GM19023 (cell line): ENCODE measurements at regions not wholly inside any gene's neighbourhood (a gene's known extent, or its start where the extent isn't known, plus 50 kb on each side); places are given as distances from the start of the nearest gene placed in this dataset.

Experiments used
- ATAC-seq: cut with Tn5 transposase; IDR thresholded peaks from one replicate; pipeline ENCODE4 v1.9.1; 2021; ENCODE audit warnings: mild to moderate bottlenecking, moderate library complexity; ENCODE audit not compliant: unreplicated experiment

- no peak for ATAC-seq
Observed at GRCh38 chr2:5368263-5368662, 323.9 kb upstream of the SOX11 start.

GRCh38 chr2:5369510-5369909 lies 322.7 kb upstream of the SOX11 start:
- no peak for ATAC-seq

DNA sequence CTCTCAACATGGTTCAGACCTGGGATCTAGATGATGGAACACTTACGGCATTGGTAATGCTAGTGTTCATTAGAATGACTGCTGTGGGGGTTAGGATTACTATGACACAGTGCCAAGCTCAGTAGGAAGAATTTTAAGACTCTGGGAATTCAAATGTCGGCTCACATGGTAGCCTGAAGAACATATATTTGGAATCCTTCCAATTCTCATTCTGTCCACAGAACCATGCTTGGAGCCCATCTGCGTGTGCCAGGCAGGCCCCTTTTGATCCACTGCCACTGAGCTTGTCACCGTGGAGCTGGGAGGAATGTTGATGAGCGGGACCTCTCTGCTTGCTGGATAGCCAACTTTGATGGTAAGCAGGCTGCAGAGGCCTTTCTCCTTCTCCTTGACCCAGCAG lies 322.0 kb upstream of the SOX11 start:
- ATAC-seq = no peak

DNA sequence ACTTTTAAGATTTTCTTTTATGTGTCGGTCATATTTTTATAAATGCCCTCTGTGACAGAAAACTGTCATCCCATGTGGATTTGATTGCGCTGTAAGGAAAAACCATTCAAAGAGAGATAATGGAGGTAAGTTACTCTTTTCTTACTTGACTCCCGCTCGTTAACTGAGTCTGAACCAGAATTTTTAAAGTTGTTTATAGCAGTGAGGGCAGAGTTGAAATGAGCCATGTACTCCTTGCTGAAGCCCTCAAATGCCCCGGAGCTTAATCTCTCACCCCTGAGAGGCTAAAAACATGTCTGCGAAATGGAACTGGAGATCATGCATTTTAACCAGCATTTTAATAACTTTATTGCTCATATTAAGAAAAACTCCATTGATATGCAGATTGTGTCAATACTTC lies 320.0 kb upstream of the SOX11 start:
- ATAC-seq = no peak

- ATAC-seq = no peak
Observed at GRCh38 chr2:5373200-5373599, 319.0 kb upstream of the SOX11 start.

DNA sequence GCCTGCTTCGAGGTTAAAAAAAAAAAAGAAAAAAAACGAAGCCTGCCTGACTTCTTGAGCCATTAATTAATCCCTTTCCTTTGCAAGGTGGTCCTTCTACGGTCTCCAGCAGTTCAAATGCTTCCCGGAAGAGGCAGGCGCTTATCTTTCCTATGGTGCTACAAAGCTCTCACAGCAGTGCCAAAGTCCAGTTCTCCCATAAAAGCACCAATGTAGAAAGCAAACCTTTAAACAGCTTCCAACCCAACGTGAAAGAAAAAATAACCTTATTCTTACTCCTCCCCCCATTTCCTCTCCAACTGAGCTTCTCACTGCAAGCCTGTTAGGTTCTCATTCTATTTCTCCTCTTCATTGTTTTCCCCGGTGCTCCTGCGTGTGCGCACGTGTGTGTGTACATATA lies 317.4 kb upstream of the SOX11 start:
- ATAC-seq = no peak

DNA sequence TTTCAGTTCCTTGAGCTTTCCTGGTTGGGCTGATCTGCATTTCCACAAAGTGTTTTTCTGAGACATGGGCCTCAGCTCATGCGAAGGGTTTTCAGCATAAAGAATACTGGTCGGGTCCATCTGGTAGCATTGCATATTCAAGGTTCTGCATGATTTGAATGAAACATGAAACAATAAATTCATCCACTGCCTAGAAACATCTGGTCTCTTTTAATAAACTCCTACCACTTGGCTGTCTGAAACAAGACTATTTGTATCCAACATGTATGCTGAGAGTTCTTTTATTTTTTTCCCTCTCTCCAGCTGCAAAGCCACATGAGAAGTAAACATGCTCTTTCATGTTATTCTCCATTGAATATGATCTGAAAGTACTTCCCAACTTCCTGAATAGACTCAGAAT lies 314.9 kb upstream of the SOX11 start:
- ATAC-seq = no peak

DNA sequence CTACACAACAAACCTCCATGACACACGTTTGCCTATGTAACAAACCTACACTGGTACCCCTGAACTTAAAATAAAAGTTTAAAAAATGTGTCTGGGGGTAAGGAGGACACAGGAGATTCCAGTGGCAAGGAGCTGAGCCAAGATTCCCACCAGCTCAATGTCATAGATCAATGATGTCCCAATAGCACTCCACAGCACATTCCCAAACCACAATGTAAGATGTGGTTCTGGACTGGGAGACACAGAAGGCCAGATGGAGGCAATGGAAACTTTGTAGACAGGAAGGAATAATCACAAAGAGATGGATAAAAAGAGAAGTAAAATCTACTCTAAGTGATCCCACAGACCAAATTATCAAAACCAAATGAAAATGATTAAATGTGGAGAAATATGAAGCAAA lies 312.4 kb upstream of the SOX11 start:
- ATAC-seq = no peak

DNA sequence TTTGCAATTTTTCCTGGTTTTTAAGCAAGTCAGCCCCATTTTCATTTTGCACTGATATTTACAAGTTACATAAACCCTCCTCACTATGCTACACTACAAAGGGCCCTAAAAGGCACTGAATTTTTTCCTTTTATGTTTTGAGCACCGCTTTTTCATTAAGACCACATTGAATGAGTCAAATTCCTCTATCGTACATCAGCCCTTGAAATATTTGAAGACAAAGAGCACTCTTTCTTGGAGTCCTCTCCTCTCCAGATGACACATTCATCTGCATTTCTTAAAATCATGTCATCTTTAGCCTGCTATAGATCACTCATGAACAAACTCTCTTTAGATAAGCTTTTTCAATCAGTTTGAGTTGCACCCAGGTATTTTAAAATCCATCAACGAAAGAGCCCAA lies 306.6 kb upstream of the SOX11 start:
- ATAC-seq = no peak

GRCh38 chr2:5387406-5387805 lies 304.8 kb upstream of the SOX11 start:
- ATAC-seq = no peak

GRCh38 chr2:5389740-5390139 lies 302.4 kb upstream of the SOX11 start:
- ATAC-seq = no peak

DNA sequence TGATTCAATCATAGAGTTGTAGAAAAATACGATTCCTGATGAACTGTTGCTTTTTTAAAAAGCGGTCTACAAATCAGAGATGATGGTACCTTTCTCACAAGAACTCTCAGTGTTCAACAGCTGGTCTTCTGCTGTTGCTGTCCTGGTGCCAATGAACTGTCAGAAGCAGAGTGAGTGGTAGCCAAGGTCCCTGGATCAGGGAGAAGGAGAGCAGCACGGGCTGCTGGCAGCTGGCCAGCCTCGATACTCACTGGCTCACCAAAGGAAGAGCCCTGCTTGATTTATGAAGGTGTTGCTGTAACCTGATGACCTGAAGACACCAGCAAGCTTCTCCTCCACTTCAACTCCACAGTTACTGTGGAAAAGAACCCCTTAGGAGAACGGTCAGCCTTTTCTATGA lies 300.8 kb upstream of the SOX11 start:
- no peak for ATAC-seq

DNA sequence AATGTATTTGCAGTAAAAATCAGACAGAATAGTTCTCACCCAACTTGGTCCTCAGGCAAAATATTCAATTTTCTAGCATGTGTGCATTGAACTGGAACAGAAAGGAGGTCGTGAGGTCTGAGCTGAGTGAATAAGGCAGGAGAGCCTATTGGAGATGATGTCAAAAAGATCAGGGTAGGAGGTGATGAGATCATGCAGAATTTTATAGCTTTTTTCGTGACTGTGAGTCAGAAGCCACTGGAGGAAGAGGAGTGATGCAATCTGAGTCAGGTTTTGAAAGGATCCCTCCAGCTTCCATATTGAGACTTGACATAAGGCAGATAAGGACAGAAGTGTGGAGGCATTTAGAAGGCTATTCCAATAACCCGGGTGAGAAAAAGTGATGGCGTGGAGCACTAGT lies 299.5 kb upstream of the SOX11 start:
- ATAC-seq = no peak

DNA sequence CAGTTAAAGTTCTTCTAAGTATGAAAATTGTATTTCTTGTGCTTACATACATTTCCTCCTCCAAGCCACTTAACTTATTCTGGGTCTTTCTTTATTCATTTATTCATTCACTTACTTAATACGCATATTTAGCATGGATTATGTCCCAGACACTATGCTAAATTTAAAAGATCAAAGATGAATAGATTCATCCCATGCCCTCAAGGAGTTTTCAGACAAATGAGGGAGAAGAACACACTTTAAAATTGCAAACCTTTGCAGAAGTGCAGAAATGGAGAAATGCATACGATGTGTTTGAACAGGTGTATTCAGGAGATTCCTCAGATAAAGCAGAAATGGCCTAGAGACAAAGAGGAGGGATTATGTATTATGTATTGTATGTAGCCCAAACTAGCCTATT lies 298.7 kb upstream of the SOX11 start:
- ATAC-seq = no peak

- no peak for ATAC-seq
Observed at GRCh38 chr2:5394223-5394622, 298.0 kb upstream of the SOX11 start.

DNA sequence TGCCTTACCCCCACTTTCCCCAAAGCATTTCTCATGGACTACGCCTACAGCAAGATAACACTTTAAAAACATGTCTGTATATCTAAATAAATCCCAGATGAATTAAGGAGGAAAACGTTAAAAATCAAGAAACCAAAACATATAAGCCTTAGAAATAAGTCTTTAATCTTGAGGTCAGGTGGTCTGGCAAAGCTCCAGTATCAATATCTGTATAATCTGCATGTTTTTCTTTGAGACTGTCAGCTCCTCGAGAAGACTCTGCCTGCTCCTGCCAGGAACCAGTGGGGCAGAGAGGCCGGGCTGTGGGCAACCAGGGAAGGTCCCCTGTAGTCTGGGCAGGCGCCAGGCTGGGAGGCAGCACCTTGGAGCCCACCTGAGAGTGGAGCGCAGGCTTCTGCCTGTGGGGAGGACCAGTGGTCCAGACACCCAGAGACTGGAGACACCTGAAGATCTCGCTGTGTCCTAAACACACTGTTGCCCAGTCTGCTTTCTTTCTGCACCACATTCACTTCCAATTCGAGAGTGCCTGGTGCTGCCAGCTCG lies 291.0 kb upstream of the SOX11 start:
- ATAC-seq = no peak

DNA sequence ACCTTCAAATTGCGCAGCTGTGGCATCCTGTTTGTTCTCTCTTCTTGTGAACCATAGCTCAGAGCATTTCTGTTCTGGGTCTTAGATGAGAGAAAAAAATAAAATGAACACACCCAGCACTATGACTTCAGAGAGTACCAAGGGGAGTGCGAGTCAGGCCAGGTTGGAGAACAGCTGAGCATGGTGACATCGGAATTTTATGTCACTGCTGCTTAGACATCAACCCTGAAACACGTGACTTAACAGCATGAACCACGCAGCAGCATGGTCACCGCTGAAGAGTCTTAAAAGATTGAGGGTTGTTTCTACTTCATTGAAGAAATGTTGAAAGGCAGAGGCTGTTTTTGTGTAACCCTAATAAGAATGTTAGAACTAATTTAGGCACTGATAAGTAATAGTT lies 288.8 kb upstream of the SOX11 start:
- no peak for ATAC-seq

GRCh38 chr2:5409898-5410381 lies 282.2 kb upstream of the SOX11 start:
- no peak for ATAC-seq

GRCh38 chr2:5410991-5411700 lies 281.0 kb upstream of the SOX11 start:
- no peak for ATAC-seq

GRCh38 chr2:5412001-5412400 lies 280.2 kb upstream of the SOX11 start:
- ATAC-seq = no peak

DNA sequence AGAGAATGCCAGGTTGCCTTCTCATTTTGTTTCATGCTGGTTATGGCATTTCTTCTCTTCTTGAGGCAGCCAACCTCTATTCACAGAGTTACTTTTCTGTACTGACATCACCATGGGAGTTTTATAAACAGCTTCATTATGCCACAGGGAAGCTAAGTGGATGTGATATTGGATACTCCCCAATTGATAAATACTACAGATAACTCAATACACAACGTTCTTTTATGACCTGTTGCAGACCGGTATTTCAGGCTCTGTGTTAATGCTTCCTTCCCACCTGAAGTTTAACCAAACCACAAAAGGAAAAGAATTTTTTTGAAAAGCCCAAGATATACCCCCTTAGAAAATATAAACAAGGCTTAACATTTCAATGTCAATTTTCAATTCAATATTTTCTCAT lies 258.3 kb upstream of the SOX11 start:
- ATAC-seq = no peak

GRCh38 chr2:5437375-5437774 lies 254.8 kb upstream of the SOX11 start:
- ATAC-seq = no peak

DNA sequence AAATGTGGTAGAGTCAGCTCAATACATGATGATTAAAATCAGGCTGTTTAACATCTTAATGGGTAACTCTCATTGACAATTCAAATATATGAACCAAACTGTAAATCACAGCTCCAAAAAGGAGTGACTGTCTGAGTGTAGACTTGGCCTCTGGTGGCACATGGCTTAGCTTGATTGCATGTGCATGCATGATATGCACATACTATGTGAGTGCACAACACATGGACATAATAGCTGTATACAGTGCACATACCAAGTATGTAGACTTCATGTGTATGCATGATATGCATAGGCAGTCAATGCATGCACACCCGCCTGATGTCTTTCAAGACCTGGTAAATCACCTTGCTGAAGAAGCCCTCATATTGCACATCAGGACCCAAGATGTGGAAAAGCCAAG lies 252.0 kb upstream of the SOX11 start:
- no peak for ATAC-seq
